Upper lobe of left lung (tissue), 4 donors: ENCODE measurements at regions not wholly inside any gene's neighbourhood (a gene's known extent, or its start where the extent isn't known, plus 50 kb on each side); places are given as distances from the start of the nearest gene placed in this dataset.

Experiments
- CTCF ChIP-seq, 6 experiments: fragments of 450-650 bp in 4 of 6; fragments of 200-600 bp in 2 of 6; sonication (generic) in 2 of 6; IDR thresholded peaks; one replicate each; pipeline ENCODE4 v1.5.1; 2016 to 2019; ENCODE audit warnings: antibody characterized with exemption in 6 of 6
- EP300 ChIP-seq, 4 donors: sonication (generic); formaldehyde crosslinking; IDR thresholded peaks; one replicate each; pipeline ENCODE4 v1.5.1; 2017; ENCODE audit warnings: antibody characterized with exemption in 4 of 4, control low read depth in 2 of 4
- POLR2AphosphoS5 ChIP-seq, 2 donors: sonication (generic); formaldehyde crosslinking; IDR thresholded peaks; one replicate each; pipeline ENCODE4 v1.5.1; 2017; ENCODE audit warnings: antibody characterized with exemption in 2 of 2

- no peak for TF ChIP-seq CTCF (IDR thresholded peaks at IDR 0.05)
- no peak for TF ChIP-seq POLR2AphosphoS5 (IDR thresholded peaks at IDR 0.05)
- no peak for TF ChIP-seq EP300 (IDR thresholded peaks at IDR 0.05)
Observed at GRCh38 chr7:146002008-146002407, 114.6 kb upstream of the CNTNAP2 start.
